Nephron (organoid): ENCODE measurements at regions not wholly inside any gene's neighbourhood (a gene's known extent, or its start where the extent isn't known, plus 50 kb on each side); places are given as distances from the start of the nearest gene placed in this dataset.

Experiments used
- H3K27ac Mint-ChIP-seq, 3 experiments: 2 replicates each; pipeline ENCODE4 v1.8.0; 2020; ENCODE audit warnings: mixed read lengths in 3 of 3, mild to moderate bottlenecking in 2 of 3, moderate library complexity in 1 of 3
- H3K27me3 Mint-ChIP-seq: 2 replicates; pipeline ENCODE4 v1.8.0; 2021; ENCODE audit warnings: low read depth, mild to moderate bottlenecking, moderate library complexity, mixed read lengths
- H3K36me3 Mint-ChIP-seq: 2 replicates; pipeline ENCODE4 v1.8.0; 2020; ENCODE audit warnings: low read depth, mixed read lengths
- H3K4me1 Mint-ChIP-seq: 2 replicates; pipeline ENCODE4 v1.8.0; 2020; ENCODE audit warnings: mixed read lengths
- H3K4me3 Mint-ChIP-seq, 3 experiments: 2 replicates each; pipeline ENCODE4 v1.8.0; 2020; ENCODE audit warnings: mild to moderate bottlenecking in 3 of 3, mixed read lengths in 3 of 3, moderate library complexity in 2 of 3
- H3K9me3 Mint-ChIP-seq: 2 replicates; pipeline ENCODE4 v1.8.0; 2020; ENCODE audit warnings: mixed read lengths
- TF ChIP-seq, protein P1 (sequence below), 3 experiments: fragments of 200-600 bp; sonication (generic); IDR thresholded peaks; one replicate each; pipeline ENCODE4 v1.5.0; 2021; ENCODE audit warnings: antibody characterized with exemption in 3 of 3; ENCODE audit not compliant: unreplicated experiment in 3 of 3

DNA sequence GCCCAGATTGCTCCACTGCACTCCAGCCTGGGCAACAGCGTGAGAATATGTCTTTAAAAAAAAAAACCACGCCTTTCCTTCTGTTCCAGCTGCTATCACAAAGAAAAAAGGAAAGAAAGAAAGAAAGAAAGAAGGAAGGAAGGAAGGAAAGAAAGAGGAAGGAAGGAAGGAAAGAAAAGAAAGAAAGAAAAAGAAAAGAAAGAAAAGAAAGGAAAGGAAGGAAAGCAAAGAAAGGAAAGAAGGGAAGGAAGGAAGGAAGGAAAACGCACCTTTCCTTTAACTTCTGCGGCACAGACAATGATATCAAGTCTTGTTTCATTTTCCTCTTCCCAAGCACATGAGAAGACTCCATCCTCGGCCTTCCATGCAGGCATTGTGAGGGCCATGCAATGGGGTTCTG, 107.4 kb upstream of the NOCT start:
- H3K27ac Mint-ChIP-seq, result no peak overlapping the region
- H3K4me1 Mint-ChIP-seq, result peaks cover 22% of the 10 kb centered on the region
- no peak overlapping the region for H3K4me3 Mint-ChIP-seq
- H3K36me3 Mint-ChIP-seq, result no peaks in the 10 kb centered on the region
- TF ChIP-seq, protein P1, sequence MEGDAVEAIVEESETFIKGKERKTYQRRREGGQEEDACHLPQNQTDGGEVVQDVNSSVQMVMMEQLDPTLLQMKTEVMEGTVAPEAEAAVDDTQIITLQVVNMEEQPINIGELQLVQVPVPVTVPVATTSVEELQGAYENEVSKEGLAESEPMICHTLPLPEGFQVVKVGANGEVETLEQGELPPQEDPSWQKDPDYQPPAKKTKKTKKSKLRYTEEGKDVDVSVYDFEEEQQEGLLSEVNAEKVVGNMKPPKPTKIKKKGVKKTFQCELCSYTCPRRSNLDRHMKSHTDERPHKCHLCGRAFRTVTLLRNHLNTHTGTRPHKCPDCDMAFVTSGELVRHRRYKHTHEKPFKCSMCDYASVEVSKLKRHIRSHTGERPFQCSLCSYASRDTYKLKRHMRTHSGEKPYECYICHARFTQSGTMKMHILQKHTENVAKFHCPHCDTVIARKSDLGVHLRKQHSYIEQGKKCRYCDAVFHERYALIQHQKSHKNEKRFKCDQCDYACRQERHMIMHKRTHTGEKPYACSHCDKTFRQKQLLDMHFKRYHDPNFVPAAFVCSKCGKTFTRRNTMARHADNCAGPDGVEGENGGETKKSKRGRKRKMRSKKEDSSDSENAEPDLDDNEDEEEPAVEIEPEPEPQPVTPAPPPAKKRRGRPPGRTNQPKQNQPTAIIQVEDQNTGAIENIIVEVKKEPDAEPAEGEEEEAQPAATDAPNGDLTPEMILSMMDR (IDR thresholded peaks at IDR 0.05; ENCODE audit: unreplicated experiment in 3 of 3), result no peak
- no peaks in the 10 kb centered on the region for H3K9me3 Mint-ChIP-seq
- peaks cover 4% of the 10 kb centered on the region for H3K27me3 Mint-ChIP-seq

DNA sequence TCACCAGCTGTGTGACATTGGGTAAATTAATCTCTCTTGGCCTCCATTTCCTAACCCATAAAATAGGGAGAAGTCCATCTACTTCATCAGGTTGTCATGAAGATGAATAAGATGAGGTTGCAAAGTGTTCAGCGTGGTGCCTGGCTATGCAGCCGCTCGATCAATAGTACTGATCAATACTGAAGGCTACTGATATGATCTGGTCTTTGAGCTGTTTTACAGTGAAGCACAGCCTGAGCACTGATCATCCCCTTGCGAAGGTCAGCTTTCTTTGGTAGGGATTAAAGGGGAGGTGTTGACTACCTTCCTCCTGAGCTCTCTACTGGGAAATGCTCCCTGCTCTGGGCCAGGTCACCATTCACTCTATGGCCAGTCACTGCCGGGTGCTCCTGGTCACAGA, 108.4 kb upstream of the NOCT start:
- Mint-ChIP-seq H3K36me3 (no peaks in the 10 kb centered on the region), H3K9me3 (no peaks in the 10 kb centered on the region), H3K27me3 (no peaks in the 10 kb centered on the region), H3K4me1 (peaks cover 14% of the 10 kb centered on the region), H3K4me3 (no peak overlapping the region), H3K27ac (no peak overlapping the region)
- TF ChIP-seq, protein P1 (IDR thresholded peaks at IDR 0.05; ENCODE audit: unreplicated experiment in 3 of 3), result no peak

DNA sequence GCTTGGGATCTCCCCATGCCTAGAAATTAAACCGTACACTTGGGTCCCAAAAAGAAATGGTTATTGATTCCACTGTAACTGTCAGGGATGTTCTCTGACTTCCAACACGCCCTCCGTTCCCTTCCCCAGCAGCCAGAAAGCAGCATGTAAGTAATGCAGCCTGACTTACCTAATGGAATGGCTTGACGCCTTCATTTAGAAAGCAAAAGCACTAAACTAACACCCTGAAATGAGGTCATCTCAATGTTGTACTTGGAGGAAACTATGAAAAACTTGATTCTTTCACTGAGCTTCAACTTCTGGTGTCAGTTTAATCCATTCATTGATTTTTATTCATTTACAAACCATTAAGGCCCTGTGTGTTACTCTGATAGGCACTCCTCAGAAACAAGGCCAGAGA, 110.8 kb upstream of the NOCT start:
- Mint-ChIP-seq H3K9me3 (no peaks in the 10 kb centered on the region), H3K4me3 (no peak overlapping the region), H3K36me3 (no peaks in the 10 kb centered on the region), H3K27ac (no peak overlapping the region), H3K27me3 (no peaks in the 10 kb centered on the region), H3K4me1 (no peaks in the 10 kb centered on the region)
- TF ChIP-seq, protein P1 (IDR thresholded peaks at IDR 0.05; ENCODE audit: unreplicated experiment in 3 of 3), result no peak

DNA sequence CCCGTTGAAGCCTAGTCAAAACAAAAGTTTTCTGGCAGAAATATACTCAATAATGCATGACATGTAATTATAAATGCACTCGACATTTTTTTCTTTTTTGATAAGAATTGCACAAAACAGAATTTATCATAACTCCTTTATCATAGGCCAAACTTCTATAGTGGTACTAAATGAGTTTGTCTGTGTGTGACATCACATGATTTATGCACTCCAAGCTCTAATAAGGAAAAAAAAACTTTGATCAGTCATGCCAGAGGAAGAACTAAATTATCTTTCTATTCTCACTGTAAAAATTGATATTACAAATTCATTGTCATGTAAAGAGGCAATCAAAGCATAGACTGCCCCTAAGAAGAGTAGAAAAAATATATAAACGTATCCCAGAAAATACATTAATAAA, 112.4 kb upstream of the NOCT start:
- Mint-ChIP-seq H3K4me1 (no peaks in the 10 kb centered on the region), H3K27me3 (no peaks in the 10 kb centered on the region), H3K36me3 (no peaks in the 10 kb centered on the region), H3K9me3 (no peaks in the 10 kb centered on the region), H3K4me3 (no peak overlapping the region), H3K27ac (no peak overlapping the region)
- TF ChIP-seq, protein P1 (IDR thresholded peaks at IDR 0.05; ENCODE audit: unreplicated experiment in 3 of 3), result no peak

DNA sequence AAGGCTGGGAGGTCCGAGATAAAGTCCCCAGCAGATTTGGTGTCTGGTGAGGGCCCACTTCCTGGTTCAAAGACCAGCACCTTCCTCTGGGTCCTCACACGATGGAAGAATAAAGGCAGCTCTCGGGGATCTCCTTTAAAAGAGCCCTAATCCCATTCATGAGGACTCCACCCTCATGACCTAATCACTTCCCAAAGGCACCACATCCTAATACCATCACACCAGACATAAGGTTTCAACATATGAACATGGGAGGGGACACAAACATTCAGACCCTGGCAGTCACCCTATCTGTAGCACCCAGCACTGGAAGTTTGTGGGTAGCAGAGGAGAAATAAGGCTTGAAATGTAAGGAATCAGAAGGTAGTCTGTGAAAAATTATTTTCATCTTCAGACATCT, 112.9 kb upstream of the NOCT start:
- TF ChIP-seq, protein P1 (IDR thresholded peaks at IDR 0.05; ENCODE audit: unreplicated experiment in 3 of 3), result no peak
- no peak overlapping the region for H3K27ac Mint-ChIP-seq
- no peak overlapping the region for H3K4me3 Mint-ChIP-seq
- no peaks in the 10 kb centered on the region for H3K9me3 Mint-ChIP-seq
- no peaks in the 10 kb centered on the region for H3K36me3 Mint-ChIP-seq
- H3K4me1 Mint-ChIP-seq, result no peaks in the 10 kb centered on the region
- no peaks in the 10 kb centered on the region for H3K27me3 Mint-ChIP-seq

DNA sequence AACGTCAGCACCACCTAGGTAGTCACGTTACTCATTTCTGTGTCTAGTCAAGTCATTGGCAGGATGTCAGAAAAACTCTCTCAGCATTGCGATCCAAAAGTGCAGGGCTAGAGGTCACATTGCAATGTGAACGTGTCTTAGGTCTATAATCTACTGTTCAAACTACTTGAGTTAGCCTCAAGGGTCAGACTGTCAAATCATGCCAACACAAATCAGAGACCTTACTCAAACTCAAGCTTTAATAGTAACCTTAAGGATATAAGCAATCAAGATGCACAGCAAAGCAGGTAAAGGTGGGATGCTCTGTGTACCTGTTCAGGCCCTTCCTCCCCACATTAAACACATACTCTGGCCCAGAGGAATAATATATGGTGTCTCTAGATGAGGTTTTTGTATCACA, 114.4 kb upstream of the NOCT start:
- no peak overlapping the region for H3K27ac Mint-ChIP-seq
- no peak overlapping the region for H3K4me3 Mint-ChIP-seq
- H3K9me3 Mint-ChIP-seq, result no peaks in the 10 kb centered on the region
- H3K27me3 Mint-ChIP-seq, result no peaks in the 10 kb centered on the region
- TF ChIP-seq, protein P1 (IDR thresholded peaks at IDR 0.05; ENCODE audit: unreplicated experiment in 3 of 3), result no peak
- no peaks in the 10 kb centered on the region for H3K36me3 Mint-ChIP-seq
- no peaks in the 10 kb centered on the region for H3K4me1 Mint-ChIP-seq
